GM12872 (cell line): ENCODE measurements at regions not wholly inside any gene's neighbourhood (a gene's known extent, or its start where the extent isn't known, plus 50 kb on each side); places are given as distances from the start of the nearest gene placed in this dataset.

Experiments
- CTCF ChIP-seq: IDR thresholded peaks from 3 replicates; pipeline ENCODE4 v1.5.1; 2011; ENCODE audit warnings: low read depth, mild to moderate bottlenecking, low read length, moderate library complexity; ENCODE audit not compliant: insufficient read depth

GRCh38 chr5:160976181-160976580 is 124.2 kb upstream of the ATP10B start:
- TF ChIP-seq CTCF, result no peak

DNA sequence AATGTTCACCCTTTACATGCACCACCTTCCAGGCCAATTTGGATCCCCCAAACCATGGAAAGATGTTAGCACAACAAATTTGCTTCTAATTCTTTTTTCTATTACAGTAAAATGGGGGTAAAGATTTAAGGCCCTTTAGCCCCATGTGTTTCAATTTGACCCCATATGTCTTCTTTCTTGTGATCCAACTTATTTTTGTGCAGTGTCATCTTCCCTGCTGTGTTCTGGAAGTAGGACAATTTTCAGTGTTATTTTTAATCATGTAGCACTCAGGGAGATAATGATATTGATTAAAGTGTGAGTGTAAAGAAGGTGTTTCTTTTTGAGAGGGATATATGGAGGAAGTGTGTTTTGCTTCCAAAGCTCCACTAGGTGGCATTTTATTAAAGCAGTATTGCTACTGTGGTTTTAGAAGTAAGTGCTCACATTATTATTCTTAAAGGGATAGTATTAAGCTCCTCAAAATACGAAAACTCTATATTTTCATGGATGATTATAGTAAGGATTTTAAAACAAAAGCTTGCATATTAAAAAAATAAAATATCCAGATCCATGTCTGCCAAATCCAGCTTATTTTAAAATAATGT is 118.7 kb upstream of the ATP10B start:
- TF ChIP-seq CTCF, result peak; percentile 29; the same call in 1 of the 3 replicates

DNA sequence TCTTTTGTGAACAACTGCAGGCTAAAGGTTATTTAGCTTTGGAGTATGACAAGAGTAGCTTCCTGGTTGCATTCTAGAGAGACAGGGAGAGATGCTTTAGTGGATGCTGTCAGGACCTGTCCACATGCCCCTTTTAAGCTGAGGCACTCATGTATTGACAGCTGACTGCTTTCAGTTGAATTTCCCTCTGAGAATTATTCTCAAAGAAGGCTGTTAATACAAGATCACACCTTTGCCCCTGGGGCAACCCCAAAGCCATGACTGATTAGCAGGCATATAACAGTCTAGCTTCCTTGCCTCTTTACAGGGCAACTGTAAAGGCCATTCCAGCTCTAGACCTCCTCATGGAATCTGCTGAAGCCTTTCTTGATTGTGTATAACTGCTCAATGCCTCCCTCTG is 117.6 kb upstream of the ATP10B start:
- TF ChIP-seq CTCF, result no peak

- no peak for TF ChIP-seq CTCF
Measured at GRCh38 chr5:160968480-160968879, 116.5 kb upstream of the ATP10B start.

- no peak for TF ChIP-seq CTCF
Measured at GRCh38 chr5:160966921-160967320, 114.9 kb upstream of the ATP10B start.

DNA sequence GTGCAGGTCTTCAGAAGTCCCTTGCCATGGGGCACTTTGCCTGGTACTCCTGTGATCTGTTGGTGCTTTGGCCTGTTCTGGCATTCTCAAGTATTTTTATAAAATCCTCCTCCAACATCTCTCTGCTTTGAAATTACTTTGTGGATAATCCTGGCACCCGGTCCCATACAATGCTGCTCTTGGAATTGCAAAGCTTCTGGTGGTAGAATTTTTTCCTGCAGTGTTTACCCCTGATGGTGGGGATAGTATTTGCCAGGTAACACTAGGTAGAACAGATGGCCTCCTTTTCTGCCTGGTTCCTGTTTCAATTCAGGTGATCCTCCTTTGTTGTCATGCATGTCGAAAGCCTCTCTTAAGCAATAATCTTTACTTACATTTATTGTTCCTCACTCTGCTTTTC is 109.8 kb upstream of the ATP10B start:
- TF ChIP-seq CTCF, result no peak

GRCh38 chr5:160961038-160961437 is 109.0 kb upstream of the ATP10B start:
- TF ChIP-seq CTCF, result no peak
